ENCODE measurements at regions not wholly inside any gene's neighbourhood (a gene's known extent, or its start where the extent isn't known, plus 50 kb on each side); places are given as distances from the start of the nearest gene placed in this dataset.

GRCh38 chr9:75395336-75395735 is 307.0 kb downstream of the OSTF1 start:
- Histone ChIP-seq H2BK120ac (ENCODE audit: low read depth, low read length, poor library complexity, severe bottlenecking) (no peak overlapping the region), H2AFZ (ENCODE audit: low read length) (no peak overlapping the region), H4K91ac (ENCODE audit: insufficient read length, low read depth, low read length) (no peak overlapping the region), H3K23me2 (ENCODE audit: insufficient read length, low read depth, low read length, poor library complexity, severe bottlenecking) (no peaks in the 10 kb centered on the region), H3K4me2 (ENCODE audit: insufficient read depth, insufficient read length, low read length) (no peak overlapping the region), H3K4ac (ENCODE audit: low read depth, low read length) (no peak overlapping the region), H3K27me3 (ENCODE audit: insufficient read depth, low read length) (no peaks in the 10 kb centered on the region), H2BK15ac (ENCODE audit: low read depth, low read length) (no peak overlapping the region), H3K14ac (ENCODE audit: insufficient read depth, low read length) (no peak overlapping the region), H4K8ac (replicated peaks; ENCODE audit: insufficient read length, low read depth, low read length) (no peak overlapping the region), H3K23ac (ENCODE audit: insufficient read length, low read depth, low read length) (no peak overlapping the region), H3K79me1 (ENCODE audit: insufficient read depth, low read depth, low read length, poor library complexity, severe bottlenecking) (no peaks in the 10 kb centered on the region), H4K20me1 (ENCODE audit: control insufficient read depth, insufficient read depth, insufficient read length) (no peaks in the 10 kb centered on the region), H3K9me3 (ENCODE audit: control insufficient read depth, low read depth, low read length) (no peaks in the 10 kb centered on the region), H3K56ac (ENCODE audit: insufficient read length, low read depth, low read length) (no peak overlapping the region), H2BK5ac (ENCODE audit: insufficient read length, low read length) (no peak overlapping the region), H2BK20ac (ENCODE audit: low read depth, low read length, poor library complexity, severe bottlenecking) (no peak overlapping the region), H3K4me1 (ENCODE audit: insufficient read depth, low read length) (no peaks in the 10 kb centered on the region), H3K27ac (ENCODE audit: insufficient read length, low read depth, low read length) (no peak overlapping the region), H4K5ac (ENCODE audit: insufficient read length, low read depth, low read length) (no peak overlapping the region), H3T11ph (ENCODE audit: low read length) (no peak overlapping the region), H2BK12ac (ENCODE audit: insufficient read length, low read depth, low read length) (no peak overlapping the region), H3K79me2 (ENCODE audit: insufficient read depth, low read length) (no peaks in the 10 kb centered on the region), H3K18ac (ENCODE audit: insufficient read length, low read depth, low read length) (no peak overlapping the region), H3K9ac (ENCODE audit: extremely low read depth, insufficient read length, low read length) (no peak overlapping the region), H2AK5ac (ENCODE audit: insufficient read length, low read length) (no peak overlapping the region)
- H3K4me1 Mint-ChIP-seq, result no peaks in the 10 kb centered on the region
- TF ChIP-seq CTCF (conservative IDR thresholded peaks at IDR 0.05), result no peak
- H3K36me3 Mint-ChIP-seq (ENCODE audit: insufficient read depth in 1 of 3, low read depth in 3 of 3), result no peaks in the 10 kb centered on the region; a peak in 2 of 7 replicates
- H3K27me3 Mint-ChIP-seq (ENCODE audit: low read depth), result peaks cover 2% of the 10 kb centered on the region; the same call in 1 of the 2 replicates
- no peak for DNase-seq
- H3K27ac Mint-ChIP-seq, result no peak overlapping the region
- H3K9me3 Mint-ChIP-seq, result peaks cover 0 to 4% of the 10 kb centered on the region in 2 experiments; a peak in 1 of 5 replicates
- H3K4me3 Mint-ChIP-seq, result no peak overlapping the region

All from H9 (cell line).